ENCODE measurements at regions not wholly inside any gene's neighbourhood (a gene's known extent, or its start where the extent isn't known, plus 50 kb on each side); places are given as distances from the start of the nearest gene placed in this dataset.

- intact Hi-C loops (cut with DNase I; ENCODE audit: low total_unique reads) (no loop called here), in situ Hi-C loops (cut with MboI; ENCODE audit: low pct_ligation_motif_present in 1 of 4, low pct_unique_long_range_greater_than_20kb in 1 of 4, low sequenced_read_pairs in 3 of 4) (no loop called here)
- Histone ChIP-seq H3K4me3 (no peak overlapping the region), H3K27me3 (no peaks in the 10 kb centered on the region), H3K4me1 (no peaks in the 10 kb centered on the region), H3K27ac (no peak overlapping the region), H3K36me3 (no peaks in the 10 kb centered on the region), H3K9me3 (no peaks in the 10 kb centered on the region)
- TF ChIP-seq EP300 (IDR thresholded peaks at IDR 0.05; ENCODE audit: low read depth), result no peak
- TF ChIP-seq CTCF (IDR thresholded peaks at IDR 0.05), result no peak
- TF ChIP-seq POLR2A (IDR thresholded peaks at IDR 0.05), result no peak
- TF ChIP-seq POLR2AphosphoS5 (IDR thresholded peaks at IDR 0.05), result no peak
- DNase-seq, result no peak
- 96 to 100% methylated on average over 2 of the region's 2 CpGs for WGBS, 2 donors (ENCODE audit: low coverage in 1 of 2)
Observed at GRCh38 chr10:21304608-21305007, 220.9 kb downstream of the SKIDA1 start.

GRCh38 chr10:21304198-21304597 is 221.3 kb downstream of the SKIDA1 start:
- intact Hi-C loops (cut with DNase I; ENCODE audit: low total_unique reads), result no loop called here
- Histone ChIP-seq H3K27ac (no peak overlapping the region), H3K36me3 (no peaks in the 10 kb centered on the region), H3K4me3 (no peak overlapping the region), H3K9me3 (no peaks in the 10 kb centered on the region), H3K4me1 (no peaks in the 10 kb centered on the region), H3K27me3 (no peaks in the 10 kb centered on the region)
- no peak for DNase-seq
- no peak for TF ChIP-seq POLR2A (IDR thresholded peaks at IDR 0.05)
- TF ChIP-seq POLR2AphosphoS5 (IDR thresholded peaks at IDR 0.05), result no peak
- no peak for TF ChIP-seq EP300 (IDR thresholded peaks at IDR 0.05; ENCODE audit: low read depth)
- TF ChIP-seq CTCF (IDR thresholded peaks at IDR 0.05), result no peak
- 69 to 70% methylated on average over 5 of the region's 5 CpGs for WGBS, 2 donors (ENCODE audit: low coverage in 1 of 2)
- in situ Hi-C loops (cut with MboI; ENCODE audit: low pct_ligation_motif_present in 1 of 4, low pct_unique_long_range_greater_than_20kb in 1 of 4, low sequenced_read_pairs in 3 of 4), result no loop called here

- no peak overlapping the region for H3K27ac ChIP-seq
- intact Hi-C loops (cut with DNase I; ENCODE audit: low total_unique reads), result no loop called here
- H3K36me3 ChIP-seq, result no peaks in the 10 kb centered on the region
- H3K4me3 ChIP-seq, result no peak overlapping the region
- no peak for DNase-seq
- H3K4me1 ChIP-seq, result no peaks in the 10 kb centered on the region
- in situ Hi-C loops (cut with MboI; ENCODE audit: low pct_ligation_motif_present in 1 of 4, low pct_unique_long_range_greater_than_20kb in 1 of 4, low sequenced_read_pairs in 3 of 4), result no loop called here
- no peak for TF ChIP-seq POLR2A (IDR thresholded peaks at IDR 0.05)
- no peak for TF ChIP-seq EP300 (IDR thresholded peaks at IDR 0.05; ENCODE audit: low read depth)
- no peak for TF ChIP-seq POLR2AphosphoS5 (IDR thresholded peaks at IDR 0.05)
- 69% methylated on average over 1 of the region's 1 CpG; no CpG with 5 or more reads in 1 of the 2 donors for WGBS, 2 donors (ENCODE audit: low coverage in 1 of 2)
- no peaks in the 10 kb centered on the region for H3K9me3 ChIP-seq
- H3K27me3 ChIP-seq, result no peaks in the 10 kb centered on the region
Observed at GRCh38 chr10:21300551-21300950, 224.9 kb downstream of the SKIDA1 start.

GRCh38 chr10:21299330-21299729 is 226.2 kb downstream of the SKIDA1 start:
- no peaks in the 10 kb centered on the region for H3K4me1 ChIP-seq
- no peak overlapping the region for H3K27ac ChIP-seq
- H3K36me3 ChIP-seq, result no peaks in the 10 kb centered on the region
- in situ Hi-C loops (cut with MboI; ENCODE audit: low pct_ligation_motif_present in 1 of 4, low pct_unique_long_range_greater_than_20kb in 1 of 4, low sequenced_read_pairs in 3 of 4), result loop anchor here in 1 of 4 donors (25.0 kb wide), 2 partner anchors 188 to 438 kb away; no protein-coding TSS in a partner anchor
- DNase-seq, result no peak
- no peaks in the 10 kb centered on the region for H3K27me3 ChIP-seq
- no peak overlapping the region for H3K4me3 ChIP-seq
- TF ChIP-seq CTCF (IDR thresholded peaks at IDR 0.05) (no peak), POLR2AphosphoS5 (IDR thresholded peaks at IDR 0.05) (no peak), EP300 (IDR thresholded peaks at IDR 0.05; ENCODE audit: low read depth) (no peak), POLR2A (IDR thresholded peaks at IDR 0.05) (no peak)
- H3K9me3 ChIP-seq, result no peaks in the 10 kb centered on the region
- intact Hi-C loops (cut with DNase I; ENCODE audit: low total_unique reads), result no loop called here
- WGBS, 2 donors (ENCODE audit: low coverage in 1 of 2), result 89 to 93% methylated on average over 3 to 7 of the region's 7 CpGs

DNA sequence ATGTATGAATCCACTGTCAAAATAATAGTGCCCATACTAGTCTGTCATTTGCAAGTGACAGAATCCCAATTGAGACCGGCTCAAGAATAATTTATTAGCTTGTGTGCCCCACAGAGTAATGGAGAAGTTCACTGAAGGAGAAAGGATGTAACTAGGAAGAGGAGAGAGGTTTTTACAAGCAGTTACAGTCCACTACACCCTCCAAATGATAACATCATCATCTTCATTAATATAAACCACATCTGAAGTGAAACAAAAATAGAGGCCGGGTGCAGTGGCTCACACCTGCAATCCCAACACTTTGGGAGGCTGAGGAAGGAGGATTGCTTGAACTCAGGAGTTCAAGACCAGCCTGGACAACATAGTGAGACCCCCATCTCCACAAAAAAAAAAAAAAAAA is 226.8 kb downstream of the SKIDA1 start:
- 71 to 100% methylated on average over 1 to 2 of the region's 2 CpGs for WGBS, 2 donors (ENCODE audit: low coverage in 1 of 2)

More for the DNA sequence above, 226.8 kb downstream of the SKIDA1 start:
- H3K27me3 ChIP-seq, result no peaks in the 10 kb centered on the region
- H3K4me3 ChIP-seq, result no peak overlapping the region
- intact Hi-C loops (cut with DNase I; ENCODE audit: low total_unique reads), result no loop called here
- peaks cover 0 to under 1% (median under 1%) of the 10 kb centered on the region in 4 donors for H3K4me1 ChIP-seq
- DNase-seq, result no peak
- H3K36me3 ChIP-seq, result no peaks in the 10 kb centered on the region
- in situ Hi-C loops (cut with MboI; ENCODE audit: low pct_ligation_motif_present in 1 of 4, low pct_unique_long_range_greater_than_20kb in 1 of 4, low sequenced_read_pairs in 3 of 4), result loop anchor here in 1 of 4 donors (25.0 kb wide), 2 partner anchors 189 to 439 kb away; no protein-coding TSS in a partner anchor
- no peaks in the 10 kb centered on the region for H3K9me3 ChIP-seq
- TF ChIP-seq CTCF (IDR thresholded peaks at IDR 0.05) (no peak), EP300 (IDR thresholded peaks at IDR 0.05; ENCODE audit: low read depth) (no peak), POLR2AphosphoS5 (IDR thresholded peaks at IDR 0.05) (no peak), POLR2A (IDR thresholded peaks at IDR 0.05) (no peak)
- no peak overlapping the region for H3K27ac ChIP-seq
